H9 (cell line): ENCODE measurements at regions not wholly inside any gene's neighbourhood (a gene's known extent, or its start where the extent isn't known, plus 50 kb on each side); places are given as distances from the start of the nearest gene placed in this dataset.

Source experiments
- DNase-seq: peaks from one replicate; pipeline ENCODE4 v3.0.0-alpha.2; 2017
- H2AFZ ChIP-seq: one replicate; pipeline ENCODE4 v1.6.1; 2013; ENCODE audit warnings: mild to moderate bottlenecking, low read length, control low read depth, moderate library complexity
- H2AK5ac ChIP-seq: 2 replicates; pipeline ENCODE4 v1.6.1; 2013; ENCODE audit warnings: low read length, control low read depth, mixed read lengths; ENCODE audit not compliant: insufficient read length
- H2BK120ac ChIP-seq: one replicate; pipeline ENCODE4 v1.6.1; 2013; ENCODE audit warnings: low read depth, mild to moderate bottlenecking, low read length, control low read depth, inconsistent platforms; ENCODE audit not compliant: poor library complexity, severe bottlenecking
- H2BK12ac ChIP-seq: 2 replicates; pipeline ENCODE4 v1.6.1; 2013; ENCODE audit warnings: low read length, control low read depth, mixed read lengths, low read depth; ENCODE audit not compliant: insufficient read length
- H2BK15ac ChIP-seq: 2 replicates; pipeline ENCODE4 v1.6.1; 2013; ENCODE audit warnings: low read depth, low read length, control low read depth
- H2BK20ac ChIP-seq: one replicate; pipeline ENCODE4 v1.6.1; 2013; ENCODE audit warnings: low read depth, mild to moderate bottlenecking, low read length, control low read depth, inconsistent platforms; ENCODE audit not compliant: poor library complexity, severe bottlenecking
- H2BK5ac ChIP-seq: 2 replicates; pipeline ENCODE4 v1.6.1; 2013; ENCODE audit warnings: low read length, control low read depth, mixed read lengths; ENCODE audit not compliant: insufficient read length
- H3K14ac ChIP-seq: 2 replicates; pipeline ENCODE4 v1.6.1; 2013; ENCODE audit warnings: low read length, control low read depth; ENCODE audit not compliant: insufficient read depth
- H3K18ac ChIP-seq: 2 replicates; pipeline ENCODE4 v1.6.1; 2013; ENCODE audit warnings: low read depth, mild to moderate bottlenecking, mixed read lengths, low read length, control low read depth; ENCODE audit not compliant: insufficient read length
- H3K23ac ChIP-seq: 2 replicates; pipeline ENCODE4 v1.6.1; 2013; ENCODE audit warnings: low read length, control low read depth, mixed read lengths, low read depth; ENCODE audit not compliant: insufficient read length
- H3K23me2 ChIP-seq: 2 replicates; pipeline ENCODE4 v1.6.1; 2013; ENCODE audit warnings: low read depth, mild to moderate bottlenecking, mixed read lengths, low read length, control low read depth; ENCODE audit not compliant: insufficient read length, poor library complexity, severe bottlenecking
- H3K27ac ChIP-seq: 2 replicates; pipeline ENCODE4 v1.5.1; 2013; ENCODE audit warnings: low read length, control low read depth, mixed read lengths, low read depth; ENCODE audit not compliant: insufficient read length
- H3K27me3 ChIP-seq: 2 replicates; pipeline ENCODE4 v1.6.1; 2013; ENCODE audit warnings: low read length, control low read depth, inconsistent platforms; ENCODE audit not compliant: insufficient read depth
- H3K4ac ChIP-seq: 2 replicates; pipeline ENCODE4 v1.6.1; 2013; ENCODE audit warnings: low read depth, mild to moderate bottlenecking, control low read depth, inconsistent platforms, low read length, moderate library complexity
- H3K4me1 ChIP-seq: 2 replicates; pipeline ENCODE4 v1.6.1; 2013; ENCODE audit warnings: low read length, control low read depth, inconsistent platforms; ENCODE audit not compliant: insufficient read depth
- H3K4me2 ChIP-seq: 2 replicates; pipeline ENCODE4 v1.6.1; 2013; ENCODE audit warnings: low read length, control low read depth, mixed read lengths; ENCODE audit not compliant: insufficient read length, insufficient read depth
- H3K56ac ChIP-seq: 2 replicates; pipeline ENCODE4 v1.6.1; 2013; ENCODE audit warnings: low read depth, mild to moderate bottlenecking, mixed read lengths, low read length, control low read depth; ENCODE audit not compliant: insufficient read length
- H3K79me1 ChIP-seq: 2 replicates; pipeline ENCODE4 v1.6.1; 2013; ENCODE audit warnings: low read depth, mild to moderate bottlenecking, moderate library complexity, low read length, control low read depth, inconsistent platforms; ENCODE audit not compliant: insufficient read depth, poor library complexity, severe bottlenecking
- H3K79me2 ChIP-seq: 2 replicates; pipeline ENCODE4 v1.6.1; 2013; ENCODE audit warnings: low read length, control low read depth, inconsistent platforms; ENCODE audit not compliant: insufficient read depth
- H3K9ac ChIP-seq: 2 replicates; pipeline ENCODE4 v1.6.1; 2013; ENCODE audit warnings: low read length, control low read depth, mixed read lengths; ENCODE audit not compliant: insufficient read length; ENCODE audit errors: extremely low read depth
- H3K9me3 ChIP-seq: one replicate; pipeline ENCODE4 v1.6.1; 2013; ENCODE audit warnings: low read depth, low read length, inconsistent platforms; ENCODE audit not compliant: control insufficient read depth
- H3T11ph ChIP-seq: one replicate; pipeline ENCODE4 v1.6.1; 2013; ENCODE audit warnings: mild to moderate bottlenecking, low read length, control low read depth, inconsistent platforms
- H4K20me1 ChIP-seq: one replicate; pipeline ENCODE4 v1.6.1; 2013; ENCODE audit not compliant: control insufficient read depth, insufficient read length, insufficient read depth
- H4K5ac ChIP-seq: 2 replicates; pipeline ENCODE4 v1.6.1; 2013; ENCODE audit warnings: low read depth, mild to moderate bottlenecking, mixed read lengths, low read length, control low read depth; ENCODE audit not compliant: insufficient read length
- H4K8ac ChIP-seq: replicated peaks from 2 replicates; pipeline ENCODE4 v1.6.1; 2013; ENCODE audit warnings: low read length, control low read depth, mixed read lengths, low read depth; ENCODE audit not compliant: insufficient read length
- H4K91ac ChIP-seq: 2 replicates; pipeline ENCODE4 v1.6.1; 2013; ENCODE audit warnings: low read depth, mild to moderate bottlenecking, moderate library complexity, mixed read lengths, low read length, control low read depth; ENCODE audit not compliant: insufficient read length
- H3K27ac Mint-ChIP-seq, 3 experiments: 2 replicates in 2 of 3; 3 replicates in 1 of 3; pipeline ENCODE4 v1.8.0; 2020 to 2021; ENCODE audit warnings: mixed read lengths in 3 of 3, mild to moderate bottlenecking in 1 of 3, moderate library complexity in 1 of 3
- H3K27me3 Mint-ChIP-seq: 2 replicates; pipeline ENCODE4 v1.8.0; 2021; ENCODE audit warnings: low read depth, mild to moderate bottlenecking, moderate library complexity, mixed read lengths
- H3K36me3 Mint-ChIP-seq, 3 experiments: 2 replicates in 2 of 3; 3 replicates in 1 of 3; pipeline ENCODE4 v1.8.0; 2020 to 2021; ENCODE audit warnings: low read depth in 3 of 3, mixed read lengths in 3 of 3; ENCODE audit not compliant: insufficient read depth in 1 of 3
- H3K4me1 Mint-ChIP-seq, 2 experiments: 2 replicates each; pipeline ENCODE4 v1.8.0; 2020; ENCODE audit warnings: mixed read lengths in 2 of 2
- H3K4me3 Mint-ChIP-seq, 2 experiments: 2 replicates in 1 of 2; 3 replicates in 1 of 2; pipeline ENCODE4 v1.8.0; 2020 to 2021; ENCODE audit warnings: mild to moderate bottlenecking in 2 of 2, mixed read lengths in 2 of 2, moderate library complexity in 1 of 2
- H3K9me3 Mint-ChIP-seq, 2 experiments: 2 replicates in 1 of 2; 3 replicates in 1 of 2; pipeline ENCODE4 v1.8.0; 2020; ENCODE audit warnings: mild to moderate bottlenecking in 2 of 2, mixed read lengths in 2 of 2, moderate library complexity in 1 of 2
- WGBS: extraction: QIAGEN DNeasy Blood & Tissue Kit; methylation state at CpG from one replicate; pipeline ENCODE4 v1.1.7; 2013; ENCODE audit warnings: missing lambda C conversion rate, low lambda C conversion rate, mixed read lengths; ENCODE audit not compliant: insufficient read length; ENCODE audit errors: extremely low coverage; 5-methylcytosine and 5-hydroxymethylcytosine counted together
- TF ChIP-seq, protein P1 (sequence below): fragments of 200-600 bp; sonication (generic); conservative IDR thresholded peaks from 3 replicates; pipeline ENCODE4 v1.8.0; 2021; ENCODE audit warnings: antibody characterized with exemption, mild to moderate bottlenecking

DNA sequence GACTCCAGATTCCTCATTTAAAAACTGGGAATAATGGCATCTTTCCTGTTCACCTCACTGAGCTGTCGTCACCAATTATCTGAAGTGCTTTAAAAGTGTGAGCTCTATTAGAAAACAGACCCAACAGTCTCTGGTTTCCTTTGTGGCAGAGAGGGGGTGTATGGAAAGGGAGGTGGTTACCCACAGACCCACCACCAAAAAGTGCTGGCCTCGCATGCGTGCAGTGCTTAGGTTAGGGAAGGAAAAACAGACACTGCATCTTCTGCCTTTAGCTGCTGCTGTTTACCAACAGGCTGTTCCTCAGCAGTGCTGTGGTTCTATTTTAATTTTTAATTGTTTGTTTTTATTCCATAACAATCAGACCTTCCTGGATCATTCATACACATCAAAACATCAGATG lies 249.6 kb downstream of the PIK3R1 start:
- Histone ChIP-seq H3K18ac (no peak overlapping the region), H3K4me2 (no peak overlapping the region), H2BK15ac (no peak overlapping the region), H2AFZ (no peak overlapping the region), H3K4ac (no peak overlapping the region), H3T11ph (no peak overlapping the region), H4K20me1 (no peaks in the 10 kb centered on the region), H2BK5ac (no peak overlapping the region), H3K56ac (no peak overlapping the region), H2BK120ac (no peak overlapping the region), H4K5ac (no peak overlapping the region), H3K27me3 (no peaks in the 10 kb centered on the region), H3K79me1 (no peaks in the 10 kb centered on the region), H3K4me1 (peaks cover 3% of the 10 kb centered on the region; the same call in 1 of the 2 replicates), H3K23me2 (no peaks in the 10 kb centered on the region), H3K9me3 (no peaks in the 10 kb centered on the region), H3K79me2 (no peaks in the 10 kb centered on the region), H2BK12ac (no peak overlapping the region), H3K27ac (no peak overlapping the region), H3K9ac (no peak overlapping the region), H2BK20ac (no peak overlapping the region), H4K91ac (no peak overlapping the region), H3K14ac (no peak overlapping the region), H4K8ac (no peak overlapping the region), H3K23ac (no peak overlapping the region), H2AK5ac (no peak overlapping the region)
- Mint-ChIP-seq H3K4me3 (no peak overlapping the region), H3K27me3 (no peaks in the 10 kb centered on the region), H3K4me1 (peaks cover under 1 to 3% of the 10 kb centered on the region in 2 experiments; a peak in 2 of 4 replicates), H3K9me3 (0 out of 5 replicates have a peak, but pooled peaks cover 0 to 2% of the 10 kb centered on the region in 2 experiments), H3K36me3 (no peaks in the 10 kb centered on the region), H3K27ac (no peak overlapping the region)
- TF ChIP-seq, protein P1, sequence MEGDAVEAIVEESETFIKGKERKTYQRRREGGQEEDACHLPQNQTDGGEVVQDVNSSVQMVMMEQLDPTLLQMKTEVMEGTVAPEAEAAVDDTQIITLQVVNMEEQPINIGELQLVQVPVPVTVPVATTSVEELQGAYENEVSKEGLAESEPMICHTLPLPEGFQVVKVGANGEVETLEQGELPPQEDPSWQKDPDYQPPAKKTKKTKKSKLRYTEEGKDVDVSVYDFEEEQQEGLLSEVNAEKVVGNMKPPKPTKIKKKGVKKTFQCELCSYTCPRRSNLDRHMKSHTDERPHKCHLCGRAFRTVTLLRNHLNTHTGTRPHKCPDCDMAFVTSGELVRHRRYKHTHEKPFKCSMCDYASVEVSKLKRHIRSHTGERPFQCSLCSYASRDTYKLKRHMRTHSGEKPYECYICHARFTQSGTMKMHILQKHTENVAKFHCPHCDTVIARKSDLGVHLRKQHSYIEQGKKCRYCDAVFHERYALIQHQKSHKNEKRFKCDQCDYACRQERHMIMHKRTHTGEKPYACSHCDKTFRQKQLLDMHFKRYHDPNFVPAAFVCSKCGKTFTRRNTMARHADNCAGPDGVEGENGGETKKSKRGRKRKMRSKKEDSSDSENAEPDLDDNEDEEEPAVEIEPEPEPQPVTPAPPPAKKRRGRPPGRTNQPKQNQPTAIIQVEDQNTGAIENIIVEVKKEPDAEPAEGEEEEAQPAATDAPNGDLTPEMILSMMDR: no peak
- DNase-seq: no peak
- no CpG with 5 or more reads among the region's 3 CpGs for WGBS
